RWPE2 (cell line): ENCODE measurements at regions not wholly inside any gene's neighbourhood (a gene's known extent, or its start where the extent isn't known, plus 50 kb on each side); places are given as distances from the start of the nearest gene placed in this dataset.

Source experiments
- ATAC-seq: fragments of 200-7000 bp; cut with Tn5 transposase; 3 replicates; pipeline ENCODE4 v1.9.1; 2021; ENCODE audit warnings: low read depth
- DNase-seq: peaks from one replicate; pipeline ENCODE4 v3.0.0-alpha.2; 2020; ENCODE audit warnings: low spot score
- H3K27ac ChIP-seq: fragments of 450-650 bp; 2 replicates; pipeline ENCODE4 v1.5.1; 2017; ENCODE audit warnings: mild to moderate bottlenecking; ENCODE audit not compliant: poor library complexity, severe bottlenecking
- H3K27me3 ChIP-seq: fragments of 250-450 bp; sonication (Bioruptor Pico); 2 replicates; pipeline ENCODE4 v1.5.1; 2021; ENCODE audit warnings: mild to moderate bottlenecking, moderate library complexity; ENCODE audit not compliant: insufficient read depth, poor library complexity, severe bottlenecking
- H3K36me3 ChIP-seq: fragments of 250-450 bp; sonication (Bioruptor Pico); 2 replicates; pipeline ENCODE4 v1.5.1; 2020; ENCODE audit warnings: low read depth, mild to moderate bottlenecking, moderate library complexity
- H3K4me1 ChIP-seq: fragments of 250-450 bp; sonication (Bioruptor Pico); 2 replicates; pipeline ENCODE4 v1.5.1; 2021; ENCODE audit warnings: mild to moderate bottlenecking, moderate library complexity; ENCODE audit not compliant: insufficient read depth, poor library complexity, severe bottlenecking
- H3K4me3 ChIP-seq: fragments of 250-450 bp; sonication (Bioruptor Pico); 2 replicates; pipeline ENCODE4 v1.5.1; 2021; ENCODE audit warnings: mild to moderate bottlenecking, moderate library complexity; ENCODE audit not compliant: severe bottlenecking
- H3K9me3 ChIP-seq: fragments of 250-450 bp; sonication (Bioruptor Pico); 2 replicates; pipeline ENCODE4 v1.5.1; 2021; ENCODE audit warnings: mild to moderate bottlenecking, moderate library complexity; ENCODE audit not compliant: severe bottlenecking
- CTCF ChIP-seq: fragments of 450-650 bp; IDR thresholded peaks from one replicate; pipeline ENCODE4 v1.5.1; 2017; ENCODE audit warnings: mild to moderate bottlenecking, moderate library complexity; ENCODE audit not compliant: poor library complexity, severe bottlenecking

- ATAC-seq = no peak
- no peak for DNase-seq
- Histone ChIP-seq H3K4me1 (no peaks in the 10 kb centered on the region), H3K27me3 (no peaks in the 10 kb centered on the region), H3K9me3 (no peaks in the 10 kb centered on the region), H3K36me3 (no peaks in the 10 kb centered on the region), H3K27ac (no peak overlapping the region), H3K4me3 (no peak overlapping the region)
- TF ChIP-seq CTCF = no peak
These were observed 157.8 kb upstream of the TENT5A start for GRCh38 chr6:81909981-81910900.

GRCh38 chr6:81909162-81909561, 156.7 kb upstream of the TENT5A start:
- no peaks in the 10 kb centered on the region for H3K9me3 ChIP-seq
- no peak for TF ChIP-seq CTCF

GRCh38 chr6:81906709-81907204, 154.3 kb upstream of the TENT5A start:
- H3K9me3 ChIP-seq = no peaks in the 10 kb centered on the region
- DNase-seq (no peak), ATAC-seq (no peak)
- no peaks in the 10 kb centered on the region for H3K27me3 ChIP-seq
- H3K4me1 ChIP-seq = no peaks in the 10 kb centered on the region
- no peak for TF ChIP-seq CTCF
- no peak overlapping the region for H3K4me3 ChIP-seq
- H3K36me3 ChIP-seq = no peaks in the 10 kb centered on the region
- H3K27ac ChIP-seq = no peak overlapping the region

More at GRCh38 chr6:81909162-81909561, 156.7 kb upstream of the TENT5A start:
- DNase-seq (no peak), ATAC-seq (no peak)
- no peak overlapping the region for H3K27ac ChIP-seq
- no peak overlapping the region for H3K4me3 ChIP-seq
- no peaks in the 10 kb centered on the region for H3K36me3 ChIP-seq
- H3K4me1 ChIP-seq = no peaks in the 10 kb centered on the region
- H3K27me3 ChIP-seq = no peaks in the 10 kb centered on the region

DNA sequence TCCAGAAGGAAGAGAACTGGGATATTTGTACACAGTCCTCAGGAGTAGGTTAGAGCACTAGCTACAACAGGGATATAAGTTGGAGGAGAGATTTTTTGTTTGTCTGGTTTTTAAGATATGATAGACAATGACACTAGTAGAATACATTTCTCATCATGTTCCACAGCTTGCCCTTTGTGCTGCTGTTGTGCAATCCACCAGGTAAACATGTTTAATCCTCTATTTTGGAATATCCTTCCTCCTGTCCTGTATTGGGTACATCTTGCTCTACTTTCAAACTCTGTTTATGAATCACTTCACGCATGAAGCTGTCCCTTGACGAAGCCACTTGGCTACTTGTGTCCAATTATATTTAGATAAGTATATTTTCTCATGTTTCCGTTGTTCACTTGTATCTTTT, 153.6 kb upstream of the TENT5A start:
- Histone ChIP-seq H3K4me1 (no peaks in the 10 kb centered on the region), H3K36me3 (no peaks in the 10 kb centered on the region), H3K27ac (no peak overlapping the region), H3K9me3 (no peaks in the 10 kb centered on the region), H3K4me3 (no peak overlapping the region), H3K27me3 (no peaks in the 10 kb centered on the region)
- ATAC-seq (no peak), DNase-seq (no peak)
- no peak for TF ChIP-seq CTCF

DNA sequence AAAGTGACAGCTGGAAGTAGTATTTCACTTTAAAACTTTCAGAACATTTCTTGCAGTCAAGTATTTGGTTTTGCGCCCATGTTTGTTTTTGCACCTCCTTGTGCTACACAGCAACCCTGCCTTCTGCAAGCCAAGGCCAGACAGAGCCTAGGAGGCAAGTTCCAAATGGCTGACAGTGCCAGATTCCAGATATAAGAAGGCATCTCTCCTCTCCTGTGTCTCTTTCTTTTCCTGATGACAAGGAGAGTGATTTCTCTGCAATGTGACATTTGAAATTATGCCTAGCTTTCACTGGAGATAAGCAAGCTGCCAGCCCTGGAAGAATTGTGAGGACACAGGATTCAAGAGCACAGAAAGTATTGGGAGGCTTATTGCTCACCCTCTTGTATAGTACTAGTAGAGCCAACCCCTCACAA, 149.1 kb upstream of the TENT5A start:
- no peak for TF ChIP-seq CTCF
- no peaks in the 10 kb centered on the region for H3K27me3 ChIP-seq
- no peak for DNase-seq
- H3K9me3 ChIP-seq = no peaks in the 10 kb centered on the region
- H3K36me3 ChIP-seq = no peaks in the 10 kb centered on the region
- no peak for ATAC-seq
- H3K4me3 ChIP-seq = no peak overlapping the region
- H3K4me1 ChIP-seq = no peaks in the 10 kb centered on the region
- no peak overlapping the region for H3K27ac ChIP-seq
